T47D (cell line): ENCODE measurements at regions not wholly inside any gene's neighbourhood (a gene's known extent, or its start where the extent isn't known, plus 50 kb on each side); places are given as distances from the start of the nearest gene placed in this dataset.

Experiments
- DNase-seq, 2 experiments: peaks; one replicate each; pipeline versions ENCODE4 v3.0.0 to v3.0.0-alpha.2; 2011 to 2012; ENCODE audit warnings: low read depth in 1 of 2, low spot score in 1 of 2
- JUND ChIP-seq: IDR thresholded peaks from 2 replicates; pipeline ENCODE4 v1.6.1; 2012; ENCODE audit warnings: low read depth
- in situ Hi-C: cut with HindIII; loops from 2 replicates; pipeline ENCODE4 v1.10.0; 2016; ENCODE audit warnings: low sequenced_read_pairs, low pct_unique_long_range_greater_than_20kb

DNA sequence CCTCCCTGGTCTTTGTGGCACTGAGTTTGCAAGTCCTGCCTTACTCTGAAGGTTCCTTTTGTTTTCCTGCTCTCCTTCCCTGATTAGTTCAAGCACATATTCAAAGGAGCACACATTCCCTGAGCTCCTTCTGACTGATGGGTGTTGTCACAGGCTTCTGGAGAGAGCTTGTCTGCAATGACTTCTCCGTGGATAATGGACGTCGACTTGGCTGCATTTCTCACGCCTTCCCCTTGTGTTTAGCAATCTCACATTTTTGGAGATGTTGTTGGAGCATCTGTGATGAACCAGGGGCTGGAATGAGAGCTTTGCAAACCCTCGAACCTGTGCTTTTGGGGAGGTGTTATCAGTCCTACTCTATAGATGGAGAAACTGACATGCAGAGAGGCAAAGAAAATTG, 375.4 kb upstream of the PROK2 start:
- TF ChIP-seq JUND = no peak
- in situ Hi-C loops = no loop called here
- no peak for DNase-seq

DNA sequence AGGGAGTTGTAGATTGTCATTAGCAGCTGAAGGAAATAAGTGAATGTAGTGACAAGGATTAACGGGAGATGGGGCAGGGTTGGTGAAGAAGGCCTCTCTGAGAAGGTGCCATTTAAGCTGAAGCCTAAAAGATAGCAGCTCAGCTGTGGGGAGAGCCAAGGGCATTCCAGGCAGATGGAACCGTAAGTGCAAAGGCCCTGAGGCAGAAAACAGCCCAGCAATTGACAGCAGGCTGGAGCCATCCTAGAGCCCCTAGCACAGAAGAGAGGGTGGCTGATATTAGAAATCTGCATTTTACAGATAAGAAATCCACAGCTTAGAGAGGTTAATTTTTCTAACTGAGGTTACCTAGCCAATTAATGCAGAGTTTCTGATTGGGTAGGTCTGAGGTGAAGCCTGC, 374.5 kb upstream of the PROK2 start:
- DNase-seq = no peak
- no peak for TF ChIP-seq JUND
- in situ Hi-C loops = no loop called here

DNA sequence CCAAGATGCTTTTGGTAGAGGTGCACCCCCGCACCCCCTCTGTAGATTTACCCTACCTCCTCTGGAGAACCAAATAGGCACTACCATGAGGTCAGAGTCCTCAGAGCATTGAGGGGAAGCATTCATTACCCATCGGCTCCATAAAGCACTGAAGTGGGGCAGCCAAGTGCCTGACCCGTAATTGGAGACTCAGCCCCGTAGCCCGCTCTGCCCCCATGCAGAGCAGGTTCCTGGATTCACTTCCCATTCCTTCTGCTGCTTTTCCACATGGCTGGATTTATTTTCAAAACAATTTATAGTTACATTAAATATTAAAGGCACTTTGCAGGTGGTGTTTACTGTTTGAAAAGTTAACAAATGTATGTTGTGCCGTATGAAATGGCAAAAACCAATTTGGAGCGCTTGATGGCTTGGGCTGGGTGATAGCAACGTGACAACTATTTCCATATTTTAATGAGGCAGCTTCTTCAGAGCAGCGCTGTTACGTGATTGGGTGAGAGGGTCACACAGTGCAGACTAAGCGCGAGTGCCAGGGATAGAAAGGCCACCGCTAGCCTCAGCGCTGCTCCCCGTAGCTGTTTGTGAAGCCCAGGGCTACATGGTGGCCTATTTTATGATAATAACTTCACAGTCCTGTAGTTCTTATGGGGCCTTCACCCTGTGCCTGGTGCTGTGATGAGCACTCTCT, 373.8 kb upstream of the PROK2 start:
- in situ Hi-C loops = no loop called here
- no peak for DNase-seq
- no peak for TF ChIP-seq JUND

DNA sequence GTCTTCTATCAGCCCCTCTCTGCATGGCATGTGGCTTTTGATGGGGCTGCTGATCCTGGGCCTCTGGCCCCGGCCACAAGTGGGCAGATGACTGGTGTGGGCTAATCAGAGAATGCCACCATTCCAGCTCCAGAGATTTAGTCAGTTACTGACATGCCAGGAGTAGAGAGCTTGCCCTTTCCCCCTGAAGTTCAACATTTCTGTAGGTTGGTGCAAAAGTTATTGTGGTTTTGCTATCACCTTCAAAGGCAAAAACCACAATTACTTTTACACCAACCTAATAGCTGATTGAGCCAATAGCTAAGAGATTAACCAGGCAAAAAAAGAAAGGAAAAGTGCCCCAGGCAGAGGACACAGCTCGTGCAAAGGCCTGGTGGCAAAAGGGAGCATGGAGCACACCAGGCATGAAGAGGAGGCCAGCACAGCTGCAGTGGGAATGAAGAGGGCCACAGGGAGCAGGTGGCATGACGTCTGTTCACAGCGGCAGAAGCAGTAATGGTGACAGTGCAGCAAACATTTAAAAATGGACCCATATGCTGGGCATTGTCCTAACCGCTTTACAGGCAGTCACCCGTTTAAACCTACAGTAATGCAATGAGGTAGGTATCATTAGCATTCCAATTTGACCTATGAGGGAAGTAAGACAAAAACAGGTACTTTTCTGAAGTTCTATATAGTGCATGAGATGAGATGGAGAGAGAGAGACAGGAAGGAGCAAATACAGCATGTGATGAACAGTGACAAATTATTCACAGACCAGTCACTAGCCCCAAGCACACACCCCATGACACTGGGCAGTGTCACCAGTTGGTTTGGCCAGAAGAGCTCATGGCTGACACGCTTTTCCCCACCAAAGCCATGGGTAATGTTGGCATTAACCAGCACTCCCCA, 373.0 kb upstream of the PROK2 start:
- DNase-seq = no peak
- in situ Hi-C loops = no loop called here
- TF ChIP-seq JUND = no peak

DNA sequence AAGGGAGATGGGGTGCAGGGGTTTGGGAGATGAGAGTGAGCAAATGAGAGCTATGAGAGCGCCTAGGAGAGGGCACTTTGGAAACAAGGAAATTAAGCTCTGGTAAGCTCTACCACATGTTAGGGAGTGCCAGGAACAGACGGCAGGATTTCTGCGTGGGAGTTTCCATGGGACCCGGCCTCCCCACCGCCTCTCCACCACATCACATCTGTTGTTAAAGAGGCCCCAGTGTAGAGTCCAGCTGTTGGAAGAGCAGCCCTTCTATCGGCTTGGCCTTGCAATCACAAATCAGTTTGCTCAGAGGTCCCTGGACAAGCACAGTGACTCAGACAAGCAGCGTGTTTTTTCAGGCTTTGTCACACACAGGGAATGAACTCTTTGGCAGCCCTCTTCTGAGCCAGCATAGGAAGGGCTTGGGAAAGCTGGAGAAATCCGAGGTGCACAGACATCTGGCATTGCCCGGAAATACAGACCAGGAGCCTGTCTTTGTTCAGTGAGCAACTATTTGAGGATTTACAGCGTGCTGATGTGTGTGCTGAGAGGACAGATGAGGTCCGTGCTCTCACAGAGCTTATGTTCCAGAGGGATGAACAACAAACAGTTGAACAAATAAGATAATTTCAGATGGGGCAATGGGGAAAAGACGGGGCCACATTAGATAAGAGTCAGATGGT, 370.6 kb upstream of the PROK2 start:
- no peak for DNase-seq
- TF ChIP-seq JUND = no peak
- in situ Hi-C loops = no loop called here

DNA sequence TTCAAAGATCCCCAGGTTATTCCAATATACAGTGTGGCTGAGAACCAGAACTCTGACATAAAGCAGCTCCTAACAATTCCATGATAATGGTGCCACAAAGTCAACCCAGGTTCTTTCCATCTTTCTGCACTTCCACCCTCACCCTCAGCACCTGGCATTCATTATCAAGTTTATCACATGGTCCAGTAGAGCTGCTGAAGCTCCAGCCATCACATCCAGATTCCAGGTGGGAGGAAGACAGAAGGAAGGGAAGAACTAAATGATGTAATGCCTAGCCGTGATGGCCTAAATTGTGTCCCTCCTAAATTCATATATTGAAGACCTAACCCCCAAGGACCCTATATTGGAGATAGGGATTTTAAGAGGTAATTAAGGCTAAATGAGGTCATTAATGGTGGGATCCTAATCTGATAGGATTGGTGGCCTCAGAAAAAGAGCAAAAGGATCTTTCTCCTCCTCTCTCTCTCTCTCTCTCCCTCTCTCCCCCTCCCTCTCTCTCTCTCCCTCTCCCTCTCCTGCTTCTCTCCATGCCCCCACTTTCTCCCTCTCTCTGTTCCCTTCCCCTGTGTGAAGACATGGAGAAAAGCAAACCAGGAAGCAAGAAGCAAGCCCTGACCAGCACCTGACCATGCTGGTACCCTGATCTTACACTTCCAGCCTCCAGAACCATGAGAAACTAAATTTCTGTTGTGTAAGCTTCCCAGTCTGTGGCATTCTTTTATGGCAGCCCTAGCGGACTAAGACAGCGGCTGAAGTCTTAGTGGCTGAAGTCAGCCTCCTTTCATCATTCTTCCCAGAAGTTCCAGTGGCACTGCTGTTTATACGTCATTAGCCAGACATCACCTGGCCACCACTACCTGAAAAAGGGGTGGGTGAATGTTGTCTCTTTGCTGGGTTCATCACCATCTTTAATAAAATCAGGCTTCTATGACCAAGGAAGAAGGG, 369.7 kb upstream of the PROK2 start:
- DNase-seq = no peak
- TF ChIP-seq JUND = no peak
- in situ Hi-C loops = no loop called here

DNA sequence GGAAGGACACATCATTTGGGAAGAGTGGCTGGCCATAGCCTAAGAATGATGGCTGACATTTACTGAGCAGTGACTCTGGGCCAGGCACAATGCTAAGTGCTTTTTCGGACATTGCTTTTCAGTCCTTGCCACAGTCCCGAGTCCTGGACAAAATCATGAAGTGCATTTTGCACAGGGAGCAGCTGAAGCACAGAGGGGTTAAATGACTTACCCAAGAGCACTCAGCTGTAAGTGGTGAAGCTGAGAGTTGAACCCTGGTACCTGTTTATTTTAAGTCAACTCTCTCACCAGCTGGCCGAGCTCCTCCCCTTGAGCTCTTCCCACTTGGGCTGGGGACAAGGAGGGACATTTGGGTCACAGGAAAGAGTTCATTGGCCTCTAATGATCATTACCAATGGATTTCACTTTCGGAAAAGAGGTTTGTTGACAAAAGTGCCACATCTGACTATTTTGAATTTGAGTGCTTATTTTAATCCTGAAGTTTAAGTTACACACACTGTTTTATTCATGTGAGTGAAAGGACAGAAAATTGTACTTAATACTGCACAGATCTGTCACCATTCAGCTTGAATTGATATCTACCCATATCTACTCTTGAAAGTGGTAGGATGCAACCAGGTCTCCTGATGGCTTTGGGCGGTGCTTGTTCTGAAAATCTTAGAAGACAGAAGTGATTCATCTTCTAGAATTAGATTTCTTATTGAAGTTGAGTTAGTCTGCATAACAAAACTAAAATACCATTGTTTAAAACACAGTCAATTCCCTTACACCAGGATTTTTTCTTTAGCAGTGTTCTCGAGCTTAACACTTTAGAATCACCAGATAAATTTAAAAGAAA, 368.7 kb upstream of the PROK2 start:
- DNase-seq = no peak
- TF ChIP-seq JUND = no peak
- in situ Hi-C loops = no loop called here

DNA sequence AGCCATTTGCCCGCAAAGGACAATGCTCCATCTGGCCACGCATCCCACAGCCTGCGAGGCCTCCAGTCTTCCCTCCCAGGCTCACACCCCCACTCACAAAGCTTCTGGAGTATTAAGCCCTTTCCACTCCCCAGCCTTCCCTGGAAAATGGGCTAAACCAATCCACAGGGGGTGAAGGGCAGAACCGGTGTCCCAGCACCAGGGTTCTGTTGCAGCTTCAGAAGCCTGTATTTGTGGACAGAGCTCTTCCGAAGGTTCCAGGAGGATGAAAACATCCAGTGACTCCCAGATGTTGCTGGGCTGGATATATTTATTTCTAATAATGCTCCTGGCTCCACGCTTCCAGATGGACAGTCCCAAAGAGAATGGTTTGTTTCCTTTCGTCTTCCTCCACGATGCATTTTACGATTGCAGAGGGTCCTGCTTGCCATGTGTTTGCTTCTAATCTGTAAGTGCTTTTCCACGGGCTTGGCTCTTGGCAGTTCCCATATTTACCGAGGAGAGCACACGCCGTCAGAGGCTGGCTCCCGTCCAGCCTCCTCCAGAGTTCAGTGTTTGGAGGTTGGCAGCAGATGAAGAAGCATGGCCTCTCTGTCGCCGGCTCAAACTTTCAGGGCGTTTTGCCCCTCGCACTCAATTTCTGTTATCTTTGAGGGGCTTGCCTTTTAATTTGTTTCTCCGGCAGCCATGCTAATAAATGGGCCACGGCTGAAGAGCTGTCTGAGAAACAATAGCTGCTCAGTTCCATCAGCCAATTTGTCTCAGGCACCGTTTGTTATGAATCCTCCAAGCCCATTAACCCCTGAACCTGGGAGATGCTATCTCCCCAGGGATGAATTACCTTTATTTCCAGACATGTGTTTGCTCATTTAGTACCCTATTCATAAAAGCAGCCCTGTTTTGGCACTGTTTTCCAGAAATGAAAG, 367.9 kb upstream of the PROK2 start:
- peak; percentile 24 to 72 for DNase-seq
- in situ Hi-C loops = no loop called here
- TF ChIP-seq JUND = no peak

DNA sequence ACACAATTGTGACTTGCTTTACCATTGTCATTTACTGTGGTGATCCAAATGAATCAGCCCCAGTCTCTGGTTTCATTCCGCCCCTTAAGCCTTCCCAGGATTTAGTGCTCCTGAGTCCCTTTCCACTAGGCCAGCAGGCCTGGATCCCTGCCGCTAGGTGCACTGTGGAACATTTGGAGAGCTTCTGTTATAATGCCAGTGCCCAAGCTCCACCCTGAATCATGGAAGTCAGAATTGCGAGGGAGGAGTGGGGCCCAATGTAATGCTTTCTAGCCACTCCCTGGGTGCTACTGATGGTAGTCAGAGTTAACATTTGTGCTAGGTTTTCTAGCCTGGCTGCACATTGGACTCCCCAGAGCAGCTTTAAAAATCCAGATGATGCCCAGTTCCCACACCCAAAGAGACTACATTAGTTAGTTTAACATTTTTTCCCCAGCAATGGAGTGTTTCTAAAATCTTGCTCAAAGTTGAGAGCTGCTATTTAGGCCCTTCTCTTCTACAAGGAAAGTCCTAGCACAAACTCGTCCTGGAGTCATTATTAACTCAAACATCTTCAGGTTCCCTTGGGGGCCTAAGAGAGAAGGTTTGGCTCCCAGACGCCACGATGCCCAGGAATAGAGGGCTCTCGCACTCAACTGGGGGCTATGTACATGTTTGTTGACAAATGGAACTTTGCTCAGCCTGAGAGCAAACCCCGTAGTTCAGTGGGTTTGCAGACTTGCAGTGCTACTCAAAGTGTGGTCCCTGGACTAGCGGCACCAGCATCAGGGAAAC, 366.7 kb upstream of the PROK2 start:
- in situ Hi-C loops = no loop called here
- no peak for TF ChIP-seq JUND
- DNase-seq = no peak
